ENCODE measurements at regions not wholly inside any gene's neighbourhood (a gene's known extent, or its start where the extent isn't known, plus 50 kb on each side); places are given as distances from the start of the nearest gene placed in this dataset.
"Not testable (repeated sequence)": the region's sequence is repeated elsewhere in the genome, so short reads cannot be mapped to it uniquely, and the experiment has no call there.

DNA sequence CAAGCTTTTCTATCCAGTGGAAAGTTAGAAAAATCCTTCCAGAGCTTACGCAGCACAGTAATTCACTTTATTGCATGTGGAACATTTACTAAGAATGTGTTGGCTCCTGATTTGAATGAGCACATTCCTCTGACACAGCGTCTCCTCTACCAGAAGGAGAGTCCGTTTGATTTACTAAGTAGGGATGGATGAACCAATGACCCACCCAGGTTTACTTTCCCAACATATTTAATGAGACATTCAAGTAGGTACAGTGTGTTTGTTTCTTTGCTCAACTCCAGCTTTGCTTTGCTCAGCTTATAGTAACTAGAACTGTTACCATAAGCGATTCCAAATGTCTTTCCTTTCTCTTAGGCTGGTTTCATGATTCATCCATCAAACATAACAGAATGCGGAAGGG lies 161.7 kb downstream of the SMARCA1 start:
- no peak for DNase-seq (ENCODE audit: low read depth in 2 of 2)

DNA sequence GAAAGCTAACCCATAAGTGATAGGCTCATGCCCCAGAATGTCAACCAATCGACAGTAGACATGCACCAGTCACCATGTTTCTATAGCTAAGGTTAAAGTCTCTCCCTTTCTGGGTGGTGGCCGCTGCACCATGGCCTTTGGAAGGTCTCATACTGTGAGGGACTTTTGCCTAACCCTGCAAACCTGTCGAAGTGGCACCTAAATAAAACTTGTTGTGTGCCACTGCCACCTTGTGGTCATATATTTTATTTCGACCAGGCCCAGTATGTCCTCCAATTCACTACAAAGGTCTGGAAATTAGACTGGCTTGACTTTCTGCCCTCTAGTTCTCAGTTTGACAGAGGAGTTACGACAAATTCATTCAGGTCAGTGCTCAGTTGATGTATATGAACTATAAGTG lies 163.1 kb downstream of the SMARCA1 start:
- peak in 1 of 2 experiments; percentile 11 for DNase-seq (ENCODE audit: low read depth in 2 of 2)

DNA sequence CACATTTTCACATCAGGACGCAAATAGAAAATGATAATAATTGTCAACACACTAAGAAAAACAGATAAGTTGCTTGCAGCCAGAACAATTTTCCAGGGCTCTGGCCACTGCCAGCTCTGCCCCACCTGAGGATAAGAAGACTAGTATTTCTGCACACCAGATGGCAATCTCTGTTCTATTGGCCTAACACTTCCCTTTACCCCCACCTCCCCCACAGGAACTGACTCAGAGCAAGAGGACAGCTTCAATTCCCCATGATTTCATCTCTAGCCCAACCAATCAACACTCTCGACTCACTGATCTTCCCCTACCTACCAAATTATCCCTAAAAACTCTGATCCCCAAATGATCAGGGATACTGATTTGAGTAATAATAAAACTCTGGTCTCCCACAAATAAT lies 164.0 kb downstream of the SMARCA1 start:
- no peak for DNase-seq (ENCODE audit: low read depth in 2 of 2)

DNA sequence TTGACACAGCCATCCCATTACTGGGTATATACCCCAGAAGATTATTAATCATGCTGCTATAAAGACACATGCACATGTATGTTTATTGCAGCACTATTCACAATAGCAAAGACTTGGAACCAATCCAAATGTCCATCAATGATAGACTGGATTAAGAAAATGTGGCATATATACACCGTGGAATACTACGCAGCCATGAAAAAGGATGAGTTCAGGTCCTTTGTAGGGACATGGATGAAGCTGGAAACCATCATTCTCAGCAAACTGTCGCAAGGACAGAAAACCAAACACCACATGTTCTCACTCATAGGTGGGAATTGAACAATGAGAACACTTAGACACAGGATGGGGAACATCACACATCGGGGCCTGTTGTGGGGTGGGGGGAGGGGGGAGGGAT lies 165.9 kb downstream of the SMARCA1 start:
- DNase-seq (ENCODE audit: low read depth in 2 of 2): not testable (repeated sequence)

DNA sequence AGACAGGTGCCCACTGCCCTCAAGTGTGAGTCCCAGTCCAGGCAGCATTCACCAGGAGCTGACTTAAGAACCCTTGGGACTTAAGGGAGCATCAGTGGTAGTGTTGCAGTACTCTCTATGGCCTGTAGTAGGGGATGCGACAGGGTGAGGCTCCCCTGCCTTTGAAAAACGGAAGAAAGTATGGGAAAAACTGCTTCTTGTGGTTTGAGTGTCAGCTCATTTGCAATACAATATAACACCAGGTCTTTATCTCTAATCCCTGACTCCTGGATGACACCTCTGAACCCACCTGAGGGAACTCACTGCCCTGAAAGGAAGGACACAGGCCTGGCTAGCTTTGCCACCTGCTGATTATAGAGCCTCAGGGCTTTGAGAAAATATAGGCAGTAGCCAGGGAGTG lies 176.0 kb downstream of the SMARCA1 start:
- DNase-seq (ENCODE audit: low read depth in 2 of 2): no peak

DNA sequence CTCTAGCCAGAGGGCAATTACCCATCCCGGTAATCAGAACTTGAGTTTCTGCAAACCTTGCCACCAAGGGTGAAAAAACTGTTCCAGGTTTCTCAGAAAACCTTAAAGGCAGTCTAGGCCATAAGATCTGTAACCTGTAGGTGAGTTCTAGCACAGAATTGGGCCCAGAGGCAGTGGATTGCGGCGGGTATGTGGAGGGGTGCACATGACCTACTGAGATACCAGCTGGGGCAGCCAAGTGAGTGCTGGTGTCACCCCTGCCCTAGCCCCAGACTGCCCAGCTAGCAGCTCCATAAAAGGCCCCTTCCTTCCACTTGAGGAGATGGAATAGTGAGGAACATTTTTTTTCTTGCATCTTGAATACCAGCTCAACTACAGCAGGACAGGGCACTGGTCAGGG lies 176.7 kb downstream of the SMARCA1 start:
- DNase-seq (ENCODE audit: low read depth in 2 of 2): no peak

DNA sequence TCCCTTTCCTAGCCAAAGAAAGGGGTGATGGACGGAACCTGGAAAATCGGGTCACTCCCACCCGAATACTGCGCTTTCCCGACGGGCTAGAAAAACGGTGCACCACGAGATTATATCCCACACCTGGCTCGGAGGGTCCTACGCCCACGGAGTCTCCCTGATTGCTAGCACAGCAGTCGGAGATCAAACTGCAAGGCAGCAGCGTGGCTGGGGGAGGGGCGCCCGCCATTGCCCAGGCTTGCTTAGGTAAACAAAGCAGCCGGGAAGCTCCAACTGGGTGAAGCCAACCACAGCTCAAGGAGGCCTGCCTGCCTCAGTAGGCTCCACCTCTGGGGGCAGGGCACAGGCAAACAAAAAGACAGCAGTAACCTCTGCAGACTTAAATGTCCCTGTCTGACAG lies 186.0 kb downstream of the SMARCA1 start:
- not testable (repeated sequence) for DNase-seq (ENCODE audit: low read depth in 2 of 2)

DNA sequence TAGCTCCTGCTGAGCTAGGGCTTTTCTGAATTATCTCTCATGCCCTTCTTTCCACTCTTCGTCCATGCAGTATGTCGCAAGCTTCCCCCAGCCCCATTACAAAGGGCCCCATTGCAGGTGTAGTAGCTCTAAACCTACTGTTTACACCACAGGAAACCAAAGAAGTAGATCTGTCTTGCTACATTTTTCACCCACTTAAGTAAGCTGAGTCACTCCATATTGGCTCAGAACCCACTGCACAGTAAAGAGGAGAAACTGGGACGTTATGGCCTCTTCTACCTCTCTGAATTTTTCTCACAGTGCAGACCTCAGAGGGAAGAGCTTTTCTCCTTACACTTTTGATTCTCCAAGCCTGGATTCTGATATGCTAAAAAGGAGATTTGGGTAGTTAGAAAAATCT lies 200.2 kb downstream of the SMARCA1 start:
- no peak for DNase-seq (ENCODE audit: low read depth in 2 of 2)

DNA sequence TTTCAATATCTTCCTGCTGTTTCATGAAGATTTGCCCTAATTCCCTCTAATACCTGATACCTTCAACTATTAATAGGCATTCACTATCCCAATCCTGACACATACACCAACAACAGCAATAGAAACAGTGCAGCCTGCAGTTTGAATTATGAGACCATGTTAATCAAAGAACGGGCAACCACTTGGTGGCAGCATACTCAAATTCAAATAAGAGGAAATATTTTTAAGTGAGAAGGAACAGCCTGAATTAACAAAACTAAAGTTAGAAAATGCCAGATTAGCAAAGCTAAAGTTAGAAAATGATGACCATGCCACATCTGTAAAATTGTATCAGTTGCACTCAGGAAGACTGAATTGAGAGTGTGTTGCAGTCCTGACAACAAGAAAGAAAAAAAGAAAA lies 204.9 kb downstream of the SMARCA1 start:
- DNase-seq (ENCODE audit: low read depth in 2 of 2): no peak

DNA sequence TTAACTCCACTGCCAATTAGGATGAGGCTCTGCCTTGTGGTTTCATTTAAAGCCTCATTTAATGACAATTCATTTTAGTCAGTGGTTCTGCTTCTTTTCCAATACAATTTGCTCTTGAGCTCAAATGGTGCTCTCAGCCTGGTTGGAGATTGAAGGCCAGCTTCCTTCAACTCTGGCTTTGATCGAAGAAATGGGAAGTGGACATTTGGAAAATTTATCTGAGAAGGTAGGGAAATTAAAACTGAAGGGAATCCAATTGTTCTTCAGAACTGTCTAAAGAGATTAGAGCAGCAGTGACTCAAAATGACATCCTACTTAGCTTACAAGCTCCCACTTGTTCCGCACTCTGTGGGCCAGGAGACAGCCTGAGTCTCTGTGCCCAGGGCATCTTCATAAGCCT lies 206.8 kb downstream of the SMARCA1 start:
- no peak for DNase-seq (ENCODE audit: low read depth in 2 of 2)

DNA sequence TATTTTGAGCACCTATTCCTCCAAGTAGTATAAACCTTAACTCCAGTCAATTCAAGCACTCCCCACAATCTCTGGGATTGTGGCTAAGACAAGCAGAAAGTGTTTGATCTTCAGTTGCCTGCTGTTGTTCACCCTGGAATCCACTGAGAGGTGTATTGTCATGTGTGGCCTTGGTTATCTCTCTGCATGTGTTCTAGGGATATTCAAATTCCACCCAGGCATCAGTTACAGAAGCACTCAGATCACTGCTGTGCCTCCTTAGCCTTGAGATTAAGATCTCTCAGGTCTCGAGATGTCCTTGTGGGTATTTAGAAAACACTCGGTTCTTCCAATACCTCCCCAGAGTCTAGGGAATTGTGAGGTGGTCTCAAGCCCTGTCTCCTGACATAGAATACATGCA lies 213.3 kb downstream of the SMARCA1 start:
- DNase-seq (ENCODE audit: low read depth in 2 of 2): no peak

DNA sequence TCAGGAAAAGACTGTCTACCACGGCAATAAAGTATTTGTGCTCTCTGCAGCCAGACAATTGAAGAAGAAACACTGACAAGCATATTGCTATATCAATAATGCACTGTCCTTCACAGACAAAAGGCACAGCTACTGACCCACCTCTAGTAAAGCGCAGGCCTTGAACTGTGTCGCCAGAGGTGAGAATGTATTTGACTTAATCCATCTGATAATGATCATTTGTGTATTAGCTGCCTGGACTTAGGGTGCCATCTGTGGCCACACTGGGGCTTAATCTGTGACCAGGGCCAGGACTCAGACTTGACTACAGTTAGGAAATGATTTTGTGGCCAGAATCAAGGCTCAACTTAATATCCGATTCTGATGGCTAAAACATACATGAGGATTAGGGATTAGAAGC lies 260.4 kb downstream of the SMARCA1 start:
- no peak for DNase-seq (ENCODE audit: low read depth in 2 of 2)

DNA sequence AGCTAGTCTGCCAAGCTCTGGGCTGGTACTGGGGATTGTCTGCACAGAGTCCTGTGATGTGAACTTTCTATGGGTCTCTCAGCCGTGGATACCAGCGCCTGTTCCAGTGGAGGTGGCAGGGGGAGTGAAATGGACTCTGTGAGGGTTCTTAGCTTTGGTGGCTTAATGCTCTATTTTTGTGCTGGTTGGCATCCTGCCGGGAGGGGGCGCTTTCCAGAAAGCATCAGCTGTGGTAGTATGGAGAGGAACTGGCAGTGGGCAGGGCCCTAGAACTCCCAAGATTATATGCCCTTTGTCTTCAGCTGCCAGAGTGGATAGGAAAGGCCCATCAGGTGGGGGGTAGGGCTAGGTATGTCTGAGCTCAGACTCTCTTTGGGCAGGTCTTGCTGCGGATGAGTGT lies 267.8 kb downstream of the SMARCA1 start:
- DNase-seq (ENCODE audit: low read depth in 2 of 2): not testable (repeated sequence)

DNA sequence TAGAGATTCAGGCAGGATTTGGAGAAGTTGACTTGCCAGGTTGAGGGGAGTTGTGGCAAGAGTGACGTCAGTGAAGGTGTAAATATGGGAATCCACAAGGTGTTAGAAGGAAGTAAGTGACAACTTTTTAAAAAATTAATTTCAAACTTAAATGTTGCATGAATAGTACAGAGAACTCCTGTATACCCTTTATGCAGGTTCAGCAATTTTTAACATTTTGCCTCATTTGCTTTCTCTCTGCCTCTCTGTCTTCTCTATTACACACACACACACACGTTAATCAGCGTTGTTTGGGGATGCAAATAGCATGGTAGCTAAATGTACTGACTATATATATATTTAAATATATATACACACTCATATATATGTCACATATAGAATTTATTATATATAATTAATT lies 273.7 kb downstream of the SMARCA1 start:
- no peak for DNase-seq (ENCODE audit: low read depth in 2 of 2)

DNA sequence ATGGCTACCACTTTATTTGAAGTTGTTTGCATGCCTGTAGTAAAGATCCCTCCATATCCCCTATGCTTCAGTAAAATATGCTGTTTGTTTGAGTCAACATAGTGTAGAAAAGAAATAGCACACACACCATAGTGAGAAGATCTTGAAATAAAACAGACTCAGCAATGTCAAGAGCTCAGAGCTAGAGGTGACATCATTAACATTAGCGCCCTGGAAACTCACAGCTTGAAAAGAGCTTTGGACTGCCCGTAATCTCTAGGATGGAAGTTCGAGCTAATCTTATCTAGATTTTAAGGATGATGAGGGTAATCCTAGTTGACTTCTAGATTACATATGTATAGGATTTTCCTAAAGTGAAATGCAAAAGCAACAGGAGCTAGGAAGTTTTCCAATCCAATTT lies 275.6 kb downstream of the SMARCA1 start:
- DNase-seq (ENCODE audit: low read depth in 2 of 2): no peak

DNA sequence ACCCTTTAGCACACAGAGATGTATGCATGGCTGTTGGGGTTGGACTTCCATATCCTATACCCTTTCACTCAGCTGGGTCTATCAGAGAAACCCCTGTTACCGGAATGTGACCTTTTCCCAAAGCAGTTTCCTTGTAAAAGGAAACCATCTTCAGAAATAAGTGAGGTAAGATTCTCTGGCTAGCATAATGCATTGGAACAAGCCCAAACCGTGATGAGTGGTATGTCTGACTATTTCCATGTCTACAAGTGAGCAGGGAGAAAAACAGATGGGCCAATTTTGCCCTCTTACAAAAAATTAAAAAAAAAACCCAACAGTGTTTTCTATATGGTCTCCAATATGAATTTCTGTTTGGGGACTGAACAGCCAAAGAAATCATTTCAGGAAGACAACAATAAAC lies 283.9 kb downstream of the SMARCA1 start:
- DNase-seq (ENCODE audit: low read depth in 2 of 2): no peak

DNA sequence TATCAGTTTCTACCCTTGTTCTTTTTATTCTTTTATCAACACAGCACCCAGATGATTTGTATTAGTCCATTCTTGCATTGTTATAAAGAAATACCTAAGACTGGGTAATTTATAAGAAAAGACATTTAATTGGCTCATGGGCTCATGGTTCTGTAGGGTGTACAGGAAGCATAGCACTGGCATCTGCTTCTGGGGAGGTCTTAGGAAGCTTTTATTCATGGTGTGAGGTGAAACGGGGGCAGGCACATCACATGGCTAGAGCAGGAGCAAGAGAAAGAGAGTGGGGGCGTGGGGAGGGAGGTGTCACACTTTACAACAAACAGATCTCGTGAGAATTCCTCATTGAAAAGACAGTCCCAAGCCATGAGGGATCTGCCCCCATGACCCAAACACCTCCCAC lies 285.3 kb downstream of the SMARCA1 start:
- DNase-seq (ENCODE audit: low read depth in 2 of 2): no peak

DNA sequence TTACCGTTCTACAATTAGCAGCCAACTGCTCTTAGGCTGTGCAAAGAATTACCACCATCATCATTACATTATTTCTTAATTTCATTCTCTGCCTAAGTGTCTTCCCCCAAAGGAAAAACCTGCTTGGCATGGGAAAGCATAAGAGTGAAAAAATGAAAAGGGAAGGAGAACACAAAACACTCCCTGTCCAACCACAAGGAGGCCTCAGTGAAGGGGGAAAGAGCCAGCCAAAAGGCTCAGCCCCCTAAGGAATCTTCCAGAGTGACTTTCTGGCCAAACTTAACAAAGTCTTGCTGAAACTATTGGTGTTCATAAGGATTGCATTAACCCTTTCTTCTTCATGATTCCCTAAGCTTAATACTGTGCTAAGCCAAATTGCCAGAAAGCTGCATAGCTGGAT lies 287.4 kb downstream of the SMARCA1 start:
- no peak for DNase-seq (ENCODE audit: low read depth in 2 of 2)

DNA sequence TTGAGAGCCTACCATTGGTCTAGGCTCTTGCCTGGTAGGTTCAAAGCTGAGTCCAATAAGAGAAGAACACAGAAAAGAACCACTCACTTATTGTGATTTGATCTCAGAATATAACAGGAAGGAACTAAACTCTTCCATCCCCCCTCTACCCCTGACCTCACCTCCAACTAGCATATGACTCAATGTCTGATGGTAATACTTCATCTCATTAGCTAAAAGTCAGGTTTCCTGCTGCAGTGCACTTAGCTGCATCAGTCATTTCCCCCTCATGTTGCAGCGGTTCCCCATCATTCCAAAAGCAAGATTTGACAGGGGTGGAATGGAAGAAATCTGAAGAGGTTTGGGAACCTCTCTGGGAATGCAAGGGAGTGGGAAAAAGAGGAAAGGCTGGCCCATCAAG lies 289.5 kb downstream of the SMARCA1 start:
- DNase-seq (ENCODE audit: low read depth in 2 of 2): no peak

DNA sequence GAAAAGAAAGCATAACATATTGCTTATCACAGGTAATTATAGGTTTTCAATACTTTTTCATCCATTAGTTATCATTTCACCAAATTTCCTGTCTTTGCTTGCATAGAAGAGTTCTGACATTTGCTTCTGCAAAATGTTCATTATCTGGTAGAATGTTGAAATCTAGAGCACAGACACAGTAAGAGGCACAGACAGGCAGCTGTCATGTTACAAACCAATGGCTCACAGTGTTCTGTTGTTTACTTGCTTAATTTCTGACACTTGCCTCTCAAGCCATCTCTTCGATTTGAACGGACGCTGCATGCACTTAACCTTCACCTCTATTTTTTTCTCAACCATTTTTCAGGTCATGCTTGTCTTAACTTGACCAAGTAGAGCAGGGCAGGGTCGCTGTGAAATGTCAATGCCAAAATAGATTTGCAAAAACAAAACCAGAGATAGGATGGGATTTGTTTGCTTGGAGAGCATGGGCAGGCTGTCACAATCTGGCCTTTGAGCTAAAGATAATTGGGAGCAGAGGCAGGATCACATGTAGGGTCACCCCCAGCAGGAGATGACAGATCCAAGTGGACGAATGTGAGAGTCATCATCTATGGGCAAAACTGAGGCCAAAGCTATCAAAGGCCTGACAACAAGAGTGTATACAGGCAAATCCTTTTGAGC lies 292.3 kb downstream of the SMARCA1 start:
- DNase-seq (ENCODE audit: low read depth in 2 of 2): no peak

DNA sequence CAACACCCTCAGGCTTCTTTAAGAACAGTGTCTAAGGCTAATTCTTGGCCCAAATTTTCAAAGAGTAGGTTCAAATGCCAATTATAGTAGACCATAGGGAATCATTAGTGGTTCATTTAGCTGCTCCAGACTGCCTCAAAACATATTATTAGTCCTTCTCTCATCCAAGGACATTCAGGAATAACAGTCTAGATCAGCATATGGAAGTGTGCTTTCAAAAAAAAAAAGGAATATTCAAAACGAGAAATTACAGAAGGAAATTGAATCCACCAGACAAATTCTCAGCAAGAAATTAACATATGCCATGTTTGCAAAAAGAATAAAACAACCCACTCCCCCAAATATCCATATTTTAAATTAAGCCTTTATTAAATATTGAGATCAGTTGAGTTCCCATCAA lies 293.1 kb downstream of the SMARCA1 start:
- no peak for DNase-seq (ENCODE audit: low read depth in 2 of 2)

DNA sequence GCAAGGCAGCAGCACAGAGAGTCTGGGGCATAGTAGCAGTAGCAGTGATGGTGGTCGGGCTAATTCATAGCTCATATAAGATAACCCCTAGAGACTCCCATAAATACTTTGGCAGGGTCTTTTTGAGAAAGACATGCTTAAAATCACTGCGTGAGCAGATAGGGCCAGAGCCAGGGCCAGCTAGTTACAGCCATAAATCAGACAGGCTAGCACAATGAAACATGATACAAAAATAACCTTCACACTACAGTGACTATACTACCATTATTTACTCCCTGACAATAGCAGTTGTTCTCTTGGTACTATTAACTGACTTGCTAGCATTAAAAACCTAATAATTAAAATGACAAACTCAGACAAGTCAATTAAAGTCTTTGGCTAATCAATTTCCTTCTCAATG lies 295.9 kb downstream of the SMARCA1 start:
- DNase-seq (ENCODE audit: low read depth in 2 of 2): no peak

DNA sequence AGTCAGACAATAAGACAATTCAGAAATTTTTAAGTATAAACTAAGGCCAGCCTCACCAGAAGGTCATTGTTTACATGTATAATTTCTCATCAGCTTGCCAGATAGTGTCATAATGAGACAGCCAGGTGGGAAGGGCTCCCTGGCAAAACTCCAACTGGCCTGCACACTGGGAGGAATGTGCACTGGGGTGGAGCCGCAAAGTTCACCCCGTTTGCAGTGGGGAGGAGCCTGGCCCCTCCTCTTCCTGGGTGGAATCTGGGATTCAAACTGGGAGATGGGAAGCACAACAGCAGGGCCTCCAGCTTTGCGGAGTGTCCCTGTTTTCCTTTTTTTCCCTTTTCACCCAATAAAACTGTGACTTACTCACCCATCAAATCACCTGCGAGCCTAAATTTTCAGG lies 329.9 kb downstream of the SMARCA1 start:
- DNase-seq (ENCODE audit: low read depth in 2 of 2): no peak

DNA sequence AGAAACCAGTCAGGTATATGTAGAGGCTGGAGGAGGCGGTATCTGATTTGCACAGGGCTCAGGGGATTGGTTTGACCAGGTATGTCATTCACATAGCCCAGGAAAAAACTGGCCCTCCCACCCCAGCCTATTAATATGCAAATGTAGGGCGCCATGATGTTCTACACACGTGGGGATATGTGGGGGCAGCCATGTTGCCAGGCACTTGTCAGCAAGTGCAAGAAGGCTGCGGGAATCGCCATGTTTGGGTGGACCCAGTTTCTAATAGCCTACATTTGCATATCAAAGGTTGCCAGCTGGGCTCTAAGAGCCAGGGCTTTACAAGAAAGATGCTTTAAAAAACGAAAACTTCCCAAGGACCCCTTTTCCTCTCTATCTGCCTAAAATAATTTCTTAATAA lies 335.1 kb downstream of the SMARCA1 start:
- DNase-seq (ENCODE audit: low read depth in 2 of 2): no peak

DNA sequence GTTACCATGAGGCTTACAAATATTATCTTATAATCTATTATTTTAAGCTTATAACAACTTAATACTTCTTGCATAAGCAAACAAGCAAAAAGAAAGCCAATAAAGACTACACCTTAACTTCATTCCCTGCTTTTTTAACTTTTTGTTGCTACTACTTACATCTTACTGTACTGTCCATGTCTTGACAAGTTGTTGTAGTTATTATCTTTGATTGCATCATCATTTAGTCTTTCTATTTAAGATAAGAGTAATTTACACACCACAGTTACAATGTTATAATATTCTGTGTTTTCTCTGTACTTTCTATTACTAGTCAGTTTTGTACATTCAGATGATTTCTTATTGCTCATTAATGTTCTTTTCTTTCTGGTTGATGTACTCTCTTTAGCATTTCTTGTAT lies 346.6 kb downstream of the SMARCA1 start:
- DNase-seq (ENCODE audit: low read depth in 2 of 2): no peak
